ENCODE measurements at regions not wholly inside any gene's neighbourhood (a gene's known extent, or its start where the extent isn't known, plus 50 kb on each side); places are given as distances from the start of the nearest gene placed in this dataset.
A peak's percentile ranks its signal among the peaks of the same experiment; 100 is the strongest.
"Not testable (repeated sequence)": the region's sequence is repeated elsewhere in the genome, so short reads cannot be mapped to it uniquely, and the experiment has no call there.

- DNase-seq (ENCODE audit: low read depth), result peak; percentile 24
These were observed 206.9 kb downstream of the NPIPB11 start for GRCh38 chr16:29199626-29200025.

GRCh38 chr16:29198731-29199521, 207.6 kb downstream of the NPIPB11 start:
- no peak for DNase-seq (ENCODE audit: low read depth)

GRCh38 chr16:29198231-29198630, 208.3 kb downstream of the NPIPB11 start:
- no peak for DNase-seq (ENCODE audit: low read depth)

GRCh38 chr16:29197494-29198100, 208.9 kb downstream of the NPIPB11 start:
- not testable (repeated sequence) for DNase-seq (ENCODE audit: low read depth)

- not testable (repeated sequence) for DNase-seq (ENCODE audit: low read depth)
These were observed 209.8 kb downstream of the NPIPB11 start for GRCh38 chr16:29196746-29197145.

GRCh38 chr16:29195116-29195872, 210.4 kb downstream of the LAT start:
- peak; percentile 29 for DNase-seq (ENCODE audit: low read depth)

- DNase-seq (ENCODE audit: low read depth), result not testable (repeated sequence)
These were observed 209.5 kb downstream of the LAT start for GRCh38 chr16:29194185-29194844.

- DNase-seq (ENCODE audit: low read depth), result not testable (repeated sequence)
These were observed 208.8 kb downstream of the LAT start for GRCh38 chr16:29193634-29194033.

GRCh38 chr16:29193248-29193574, 208.4 kb downstream of the LAT start:
- not testable (repeated sequence) for DNase-seq (ENCODE audit: low read depth)

- no peak for DNase-seq (ENCODE audit: low read depth)
These were observed 207.7 kb downstream of the LAT start for GRCh38 chr16:29192329-29193247.

GRCh38 chr16:29191636-29192180, 206.9 kb downstream of the LAT start:
- DNase-seq (ENCODE audit: low read depth), result not testable (repeated sequence)

GRCh38 chr16:29190553-29191431, 205.9 kb downstream of the LAT start:
- not testable (repeated sequence) for DNase-seq (ENCODE audit: low read depth)

GRCh38 chr16:29188806-29189205, 204.0 kb downstream of the LAT start:
- DNase-seq (ENCODE audit: low read depth), result not testable (repeated sequence)

GRCh38 chr16:29186306-29187220, 201.7 kb downstream of the LAT start:
- not testable (repeated sequence) for DNase-seq (ENCODE audit: low read depth)

GRCh38 chr16:29185872-29186271, 201.0 kb downstream of the LAT start:
- not testable (repeated sequence) for DNase-seq (ENCODE audit: low read depth)

- not testable (repeated sequence) for DNase-seq (ENCODE audit: low read depth)
These were observed 200.0 kb downstream of the LAT start for GRCh38 chr16:29184738-29185438.

- not testable (repeated sequence) for DNase-seq (ENCODE audit: low read depth)
These were observed 198.4 kb downstream of the LAT start for GRCh38 chr16:29182940-29183868.

All from ELR (cell line).